A549 (cell line): ENCODE measurements at regions not wholly inside any gene's neighbourhood (a gene's known extent, or its start where the extent isn't known, plus 50 kb on each side); places are given as distances from the start of the nearest gene placed in this dataset.

Experiments used
- ATAC-seq, 2 experiments: fragments of 200-7000 bp in 1 of 2; fragments of >200 bp in 1 of 2; cut with Nextera tagmentation in 1 of 2; cut with Tn5 transposase in 1 of 2; 3 replicates each; pipeline versions ENCODE4 v1.8.0 to v1.9.1; 2018 to 2020; ENCODE audit warnings: mild to moderate bottlenecking in 1 of 2, moderate library complexity in 1 of 2
- CTCF ChIA-PET: fragments of 300-600 bp; sonication (Branson Sonifier 250); formaldehyde crosslinking; extraction: SDS; loops from one replicate; lab custom pipeline; 2021; ENCODE audit warnings: antibody characterized with exemption, inconsistent platforms; lab: Yijun Ruan, JAX
- POLR2A ChIA-PET: fragments of 350-600 bp; formaldehyde crosslinking; extraction: SDS; loops from one replicate; lab custom pipeline; 2021; ENCODE audit warnings: antibody characterized with exemption, inconsistent platforms; lab: Yijun Ruan, JAX
- DNase-seq, 2 experiments: peaks; one replicate each; pipeline versions ENCODE4 v3.0.0 to v3.0.0-alpha.2; 2011 to 2016; ENCODE audit warnings: low read depth in 1 of 2, low spot score in 1 of 2
- FAIRE-seq: peaks from 2 replicates; lab custom pipeline; 2011; peaks lifted over from hg19 to GRCh38; lab: Jason Lieb, UNC
- H3K27ac ChIP-seq, 2 experiments: fragments of >200 bp; sonication (Bioruptor Twin); formaldehyde crosslinking; 3 replicates each; pipeline ENCODE4 v1.5.1; 2016 to 2017
- H3K4me1 ChIP-seq: fragments of >200 bp; sonication (Bioruptor Twin); formaldehyde crosslinking; 3 replicates; pipeline ENCODE4 v1.6.1; 2016
- H3K4me2 ChIP-seq: fragments of >200 bp; sonication (Bioruptor Twin); formaldehyde crosslinking; 3 replicates; pipeline ENCODE4 v1.6.1; 2016
- H3K4me3 ChIP-seq: fragments of >200 bp; sonication (Bioruptor Twin); formaldehyde crosslinking; 3 replicates; pipeline ENCODE4 v1.5.1; 2016
- H3K9me3 ChIP-seq: fragments of >200 bp; sonication (Bioruptor Twin); formaldehyde crosslinking; 3 replicates; pipeline ENCODE4 v1.6.1; 2016
- BHLHE40 ChIP-seq: IDR thresholded peaks from 2 replicates; pipeline ENCODE4 v1.6.1; 2012; ENCODE audit warnings: low read depth, low read length, inconsistent platforms
- CHD4 ChIP-seq: fragments of 200-600 bp; sonication (generic); IDR thresholded peaks from 2 replicates; pipeline ENCODE4 v1.6.1; 2016; ENCODE audit warnings: antibody characterized with exemption, mild to moderate bottlenecking, borderline replicate concordance
- EHF ChIP-seq: fragments of 250-450 bp; sonication (Bioruptor Pico); IDR thresholded peaks from 2 replicates; pipeline ENCODE4 v1.5.0; 2020; ENCODE audit warnings: mild to moderate bottlenecking
- EP300 ChIP-seq, 2 experiments: fragments of >200 bp; sonication (Bioruptor Twin); formaldehyde crosslinking; IDR thresholded peaks; 2 replicates in 1 of 2; 3 replicates in 1 of 2; pipeline ENCODE4 v1.6.1; 2016 to 2017
- ESRRA ChIP-seq: fragments of 150-350 bp; IDR thresholded peaks from 2 replicates; pipeline ENCODE4 v1.6.1; 2014; ENCODE audit warnings: mild to moderate bottlenecking, low read length, borderline replicate concordance
- HDAC2 ChIP-seq: fragments of 200-600 bp; sonication (generic); IDR thresholded peaks from 2 replicates; pipeline ENCODE4 v1.6.1; 2016
- HEYL ChIP-seq: fragments of 250-450 bp; sonication (Bioruptor Pico); IDR thresholded peaks from 2 replicates; pipeline ENCODE4 v1.8.0; 2021; ENCODE audit warnings: mild to moderate bottlenecking, moderate library complexity
- HOXB13 ChIP-seq: fragments of 250-450 bp; sonication (Bioruptor Pico); IDR thresholded peaks from 2 replicates; pipeline ENCODE4 v1.5.0; 2020; ENCODE audit warnings: low read depth, mild to moderate bottlenecking, moderate library complexity
- HOXB5 ChIP-seq: fragments of 250-450 bp; sonication (Bioruptor Pico); IDR thresholded peaks from 2 replicates; pipeline ENCODE4 v1.5.0; 2020; ENCODE audit warnings: mild to moderate bottlenecking, moderate library complexity
- JUN ChIP-seq, 2 experiments: fragments of >200 bp; sonication (Bioruptor Twin); formaldehyde crosslinking; IDR thresholded peaks; 2 replicates in 1 of 2; 3 replicates in 1 of 2; pipeline ENCODE4 v1.6.1; 2016 to 2017
- KDM1A ChIP-seq: fragments of 200-600 bp; sonication (generic); IDR thresholded peaks from 2 replicates; pipeline ENCODE4 v1.6.1; 2016; ENCODE audit warnings: low read depth, mild to moderate bottlenecking
- NFE2L2 ChIP-seq: fragments of 150-350 bp; conservative IDR thresholded peaks from 2 replicates; pipeline ENCODE4 v1.6.1; 2014; ENCODE audit warnings: low read length
- NR3C1 ChIP-seq: fragments of >200 bp; sonication (Bioruptor Twin); formaldehyde crosslinking; IDR thresholded peaks from 3 replicates; pipeline ENCODE4 v1.6.1; 2017
- POLR2A ChIP-seq: IDR thresholded peaks from 2 replicates; pipeline ENCODE4 v1.6.1; 2012; ENCODE audit warnings: mild to moderate bottlenecking, low read length
- RARB ChIP-seq: fragments of 250-450 bp; sonication (Bioruptor Pico); IDR thresholded peaks from 2 replicates; pipeline ENCODE4 v1.8.0; 2021; ENCODE audit warnings: mild to moderate bottlenecking, moderate library complexity
- RFX5 ChIP-seq: fragments of 450-650 bp; IDR thresholded peaks from 2 replicates; pipeline ENCODE4 v1.7.1; 2014; ENCODE audit warnings: antibody characterized with exemption, mild to moderate bottlenecking, moderate library complexity
- TFCP2L1 ChIP-seq: fragments of 250-450 bp; sonication (Bioruptor Pico); IDR thresholded peaks from 2 replicates; pipeline ENCODE4 v1.5.0; 2021; ENCODE audit warnings: mild to moderate bottlenecking
- WGBS: methylation state at CpG from one replicate; pipeline ENCODE4 v1.1.6; 2017; ENCODE audit errors: missing lambda C conversion rate; 5-methylcytosine and 5-hydroxymethylcytosine counted together
- TF ChIP-seq, protein P1 (sequence below): IDR thresholded peaks from 2 replicates; pipeline ENCODE4 v1.6.1; 2012
- TF ChIP-seq, protein P2 (sequence below): fragments of 450-650 bp; IDR thresholded peaks from 2 replicates; pipeline ENCODE4 v1.6.1; 2014; ENCODE audit warnings: antibody characterized with exemption
- TF ChIP-seq, protein P3 (sequence below): fragments of 150-350 bp; IDR thresholded peaks from 2 replicates; pipeline ENCODE4 v1.6.1; 2014; ENCODE audit warnings: low read depth, mild to moderate bottlenecking, low read length
- TF ChIP-seq, protein P4 (sequence below): fragments of 250-450 bp; sonication (Bioruptor Pico); IDR thresholded peaks from 2 replicates; pipeline ENCODE4 v1.5.0; 2020; ENCODE audit warnings: low read depth, mild to moderate bottlenecking, moderate library complexity
- TF ChIP-seq, protein P5 (sequence below): fragments of 250-450 bp; sonication (Bioruptor Pico); IDR thresholded peaks from 2 replicates; pipeline ENCODE4 v1.5.0; 2021; ENCODE audit warnings: mild to moderate bottlenecking, moderate library complexity, borderline replicate concordance

DNA sequence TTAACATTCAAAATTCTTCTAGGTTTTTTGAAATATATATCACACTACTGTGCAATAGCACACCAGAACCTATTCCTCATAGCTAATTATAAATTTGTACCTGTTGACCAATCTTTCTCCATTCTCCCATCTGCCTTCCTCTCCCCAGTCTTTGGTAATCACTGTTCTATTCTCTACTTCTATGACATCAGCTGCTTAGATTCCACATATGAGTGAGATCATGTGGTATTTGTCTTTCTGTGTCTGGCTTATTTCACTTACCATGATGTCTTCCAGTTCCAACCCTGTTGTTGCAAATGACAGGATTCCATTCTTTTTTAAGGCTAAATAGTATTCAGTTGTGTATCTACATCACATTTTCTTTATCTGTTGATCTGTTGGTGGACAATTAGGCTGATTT lies 54.4 kb upstream of the CCDC6 start (continued):
- no peak for TF ChIP-seq HDAC2

DNA sequence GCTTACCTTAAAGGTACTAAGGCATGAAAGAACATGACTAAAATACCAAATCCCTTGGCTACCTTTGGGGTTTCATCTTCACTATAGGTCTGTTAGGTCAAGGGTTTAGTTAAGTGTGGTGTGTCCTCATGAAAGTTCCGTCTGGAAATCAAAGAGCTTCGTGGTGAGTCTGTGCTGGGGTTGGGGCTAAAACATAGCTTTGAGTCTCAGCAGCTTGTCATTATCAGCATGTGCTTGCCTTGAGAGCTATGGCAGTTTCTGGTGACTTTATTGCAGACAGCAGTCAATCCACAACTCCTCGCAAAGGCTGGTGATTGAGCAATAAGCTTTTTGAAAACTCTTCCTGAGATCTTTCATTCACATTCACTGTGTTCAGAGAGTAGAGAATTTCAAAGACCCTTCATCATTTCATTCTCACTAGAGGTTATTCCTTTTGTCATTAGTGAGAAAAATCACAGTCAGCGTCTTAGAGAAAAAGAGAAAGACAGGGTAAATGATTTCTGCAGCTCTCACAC lies 53.2 kb upstream of the CCDC6 start:
- Histone ChIP-seq H3K4me3 (no peak overlapping the region), H3K4me1 (no peaks in the 10 kb centered on the region), H3K9me3 (no peaks in the 10 kb centered on the region), H3K4me2 (no peak overlapping the region), H3K27ac (no peak overlapping the region)
- no peak for ATAC-seq
- ChIA-PET POLR2A (no interaction called here), CTCF (no interaction called here)
- FAIRE-seq, result no peak
- TF ChIP-seq ESRRA, result no peak
- TF ChIP-seq RARB, result no peak
- TF ChIP-seq JUN (IDR thresholded peaks at IDR 0.05), result no peak
- no peak for TF ChIP-seq HOXB13 (CRISPR knock-in tag)
- TF ChIP-seq NR3C1, result no peak
- DNase-seq, result no peak
- WGBS, result 68% methylated on average over 4 of the region's 4 CpGs

DNA sequence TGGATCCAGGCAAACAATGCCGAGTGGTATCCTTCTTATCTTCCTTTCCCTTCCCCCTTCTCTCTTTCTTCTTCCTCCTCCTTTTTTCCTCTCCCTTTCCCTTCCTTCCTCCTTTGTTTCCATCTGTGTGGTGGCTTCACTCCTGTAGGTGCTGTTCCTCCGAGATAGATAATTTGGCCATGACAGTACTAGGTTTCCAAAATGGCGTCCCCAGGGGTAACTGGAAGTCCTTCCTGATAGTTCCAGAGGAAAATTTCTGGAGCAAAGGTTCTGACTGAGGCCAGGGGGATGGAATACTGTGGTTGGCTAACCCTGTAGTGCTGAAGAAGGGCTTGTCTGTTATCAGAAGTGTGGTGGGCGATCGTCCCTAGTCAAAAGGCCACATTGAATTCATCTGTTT lies 52.5 kb upstream of the CCDC6 start:
- H3K9me3 ChIP-seq, result no peaks in the 10 kb centered on the region
- 55% methylated on average over 5 of the region's 5 CpGs for WGBS
- H3K27ac ChIP-seq, result no peak overlapping the region
- ATAC-seq, result no peak
- ChIA-PET POLR2A (no interaction called here), CTCF (no interaction called here)
- no peak for TF ChIP-seq RFX5
- TF ChIP-seq EHF (CRISPR knock-in tag), result no peak
- TF ChIP-seq HEYL (CRISPR knock-in tag), result no peak
- TF ChIP-seq, protein P1, sequence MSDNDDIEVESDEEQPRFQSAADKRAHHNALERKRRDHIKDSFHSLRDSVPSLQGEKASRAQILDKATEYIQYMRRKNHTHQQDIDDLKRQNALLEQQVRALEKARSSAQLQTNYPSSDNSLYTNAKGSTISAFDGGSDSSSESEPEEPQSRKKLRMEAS, result no peak
- TF ChIP-seq KDM1A, result no peak
- TF ChIP-seq JUN (IDR thresholded peaks at IDR 0.05), result no peak
- no peak for TF ChIP-seq HOXB5 (CRISPR knock-in tag)
- TF ChIP-seq, protein P2, sequence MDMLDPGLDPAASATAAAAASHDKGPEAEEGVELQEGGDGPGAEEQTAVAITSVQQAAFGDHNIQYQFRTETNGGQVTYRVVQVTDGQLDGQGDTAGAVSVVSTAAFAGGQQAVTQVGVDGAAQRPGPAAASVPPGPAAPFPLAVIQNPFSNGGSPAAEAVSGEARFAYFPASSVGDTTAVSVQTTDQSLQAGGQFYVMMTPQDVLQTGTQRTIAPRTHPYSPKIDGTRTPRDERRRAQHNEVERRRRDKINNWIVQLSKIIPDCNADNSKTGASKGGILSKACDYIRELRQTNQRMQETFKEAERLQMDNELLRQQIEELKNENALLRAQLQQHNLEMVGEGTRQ, result no peak
- TF ChIP-seq, protein P3, sequence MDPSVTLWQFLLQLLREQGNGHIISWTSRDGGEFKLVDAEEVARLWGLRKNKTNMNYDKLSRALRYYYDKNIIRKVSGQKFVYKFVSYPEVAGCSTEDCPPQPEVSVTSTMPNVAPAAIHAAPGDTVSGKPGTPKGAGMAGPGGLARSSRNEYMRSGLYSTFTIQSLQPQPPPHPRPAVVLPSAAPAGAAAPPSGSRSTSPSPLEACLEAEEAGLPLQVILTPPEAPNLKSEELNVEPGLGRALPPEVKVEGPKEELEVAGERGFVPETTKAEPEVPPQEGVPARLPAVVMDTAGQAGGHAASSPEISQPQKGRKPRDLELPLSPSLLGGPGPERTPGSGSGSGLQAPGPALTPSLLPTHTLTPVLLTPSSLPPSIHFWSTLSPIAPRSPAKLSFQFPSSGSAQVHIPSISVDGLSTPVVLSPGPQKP, result no peak
- no peak for TF ChIP-seq BHLHE40
- TF ChIP-seq POLR2A, result no peak
- TF ChIP-seq, protein P4, sequence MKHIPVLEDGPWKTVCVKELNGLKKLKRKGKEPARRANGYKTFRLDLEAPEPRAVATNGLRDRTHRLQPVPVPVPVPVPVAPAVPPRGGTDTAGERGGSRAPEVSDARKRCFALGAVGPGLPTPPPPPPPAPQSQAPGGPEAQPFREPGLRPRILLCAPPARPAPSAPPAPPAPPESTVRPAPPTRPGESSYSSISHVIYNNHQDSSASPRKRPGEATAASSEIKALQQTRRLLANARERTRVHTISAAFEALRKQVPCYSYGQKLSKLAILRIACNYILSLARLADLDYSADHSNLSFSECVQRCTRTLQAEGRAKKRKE, result no peak
- no peak for TF ChIP-seq CHD4
- TF ChIP-seq TFCP2L1 (CRISPR knock-in tag), result no peak
- TF ChIP-seq NFE2L2, result no peak
- TF ChIP-seq, protein P5, sequence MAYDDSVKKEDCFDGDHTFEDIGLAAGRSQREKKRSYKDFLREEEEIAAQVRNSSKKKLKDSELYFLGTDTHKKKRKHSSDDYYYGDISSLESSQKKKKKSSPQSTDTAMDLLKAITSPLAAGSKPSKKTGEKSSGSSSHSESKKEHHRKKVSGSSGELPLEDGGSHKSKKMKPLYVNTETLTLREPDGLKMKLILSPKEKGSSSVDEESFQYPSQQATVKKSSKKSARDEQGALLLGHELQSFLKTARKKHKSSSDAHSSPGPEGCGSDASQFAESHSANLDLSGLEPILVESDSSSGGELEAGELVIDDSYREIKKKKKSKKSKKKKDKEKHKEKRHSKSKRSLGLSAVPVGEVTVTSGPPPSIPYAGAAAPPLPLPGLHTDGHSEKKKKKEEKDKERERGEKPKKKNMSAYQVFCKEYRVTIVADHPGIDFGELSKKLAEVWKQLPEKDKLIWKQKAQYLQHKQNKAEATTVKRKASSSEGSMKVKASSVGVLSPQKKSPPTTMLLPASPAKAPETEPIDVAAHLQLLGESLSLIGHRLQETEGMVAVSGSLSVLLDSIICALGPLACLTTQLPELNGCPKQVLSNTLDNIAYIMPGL (CRISPR knock-in tag), result no peak
- TF ChIP-seq EP300 (IDR thresholded peaks at IDR 0.05), result no peak
- DNase-seq, result no peak
- H3K4me2 ChIP-seq, result no peak overlapping the region
- no peak overlapping the region for H3K4me3 ChIP-seq
- no peaks in the 10 kb centered on the region for H3K4me1 ChIP-seq
- no peak for FAIRE-seq
